Effector CD8-positive, alpha-beta T cell (primary cell): ENCODE measurements at regions not wholly inside any gene's neighbourhood (a gene's known extent, or its start where the extent isn't known, plus 50 kb on each side); places are given as distances from the start of the nearest gene placed in this dataset.
"Not testable (repeated sequence)": the region's sequence is repeated elsewhere in the genome, so short reads cannot be mapped to it uniquely, and the experiment has no call there.

ENCODE experiments used
- DNase-seq: peaks from one replicate; lab custom pipeline; 2025; lab: John Stamatoyannopoulos, UW

DNA sequence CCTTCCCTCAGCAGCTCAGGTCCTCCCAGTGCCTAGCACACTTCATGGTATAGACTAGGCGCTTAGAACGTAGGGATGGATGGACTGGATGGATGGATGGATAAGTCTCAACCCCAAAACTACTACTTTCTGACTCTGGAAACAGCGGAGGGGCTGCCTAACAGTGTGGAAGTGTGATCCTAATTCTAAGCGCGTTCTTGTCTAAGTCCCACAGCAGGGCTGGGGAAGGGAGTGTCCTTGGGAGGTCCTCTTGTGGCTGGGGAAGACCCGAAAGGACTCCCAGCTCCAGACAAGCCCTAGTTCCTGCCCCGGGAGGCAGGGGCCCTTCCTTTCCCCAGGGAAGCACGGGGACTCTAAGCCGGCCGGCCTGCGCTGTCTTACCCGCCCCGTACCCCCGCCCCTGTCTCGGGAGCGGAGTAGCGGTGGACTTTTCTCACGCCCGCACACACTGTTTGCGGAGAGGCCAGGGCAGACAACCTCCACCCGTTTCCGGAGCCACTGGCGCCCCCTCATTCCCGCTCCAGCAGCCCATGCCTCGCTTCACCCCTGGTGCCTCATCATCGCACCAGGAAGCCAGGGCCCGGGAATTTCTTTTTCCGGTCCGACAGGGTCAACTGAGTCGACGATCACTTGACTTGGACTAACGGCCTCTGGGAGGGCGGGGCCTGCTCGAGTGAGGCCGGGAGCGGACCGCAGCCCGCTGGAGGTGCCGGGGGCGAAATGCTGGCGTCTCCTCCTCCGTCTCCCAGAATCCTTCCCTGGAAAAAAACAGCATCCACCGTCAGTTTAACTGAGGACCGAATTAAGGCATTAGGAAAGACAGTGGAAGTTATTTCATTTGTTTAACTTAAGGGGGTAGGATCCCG is 133.3 kb downstream of the TBC1D2B start:
- DNase-seq: peak; percentile 6

DNA sequence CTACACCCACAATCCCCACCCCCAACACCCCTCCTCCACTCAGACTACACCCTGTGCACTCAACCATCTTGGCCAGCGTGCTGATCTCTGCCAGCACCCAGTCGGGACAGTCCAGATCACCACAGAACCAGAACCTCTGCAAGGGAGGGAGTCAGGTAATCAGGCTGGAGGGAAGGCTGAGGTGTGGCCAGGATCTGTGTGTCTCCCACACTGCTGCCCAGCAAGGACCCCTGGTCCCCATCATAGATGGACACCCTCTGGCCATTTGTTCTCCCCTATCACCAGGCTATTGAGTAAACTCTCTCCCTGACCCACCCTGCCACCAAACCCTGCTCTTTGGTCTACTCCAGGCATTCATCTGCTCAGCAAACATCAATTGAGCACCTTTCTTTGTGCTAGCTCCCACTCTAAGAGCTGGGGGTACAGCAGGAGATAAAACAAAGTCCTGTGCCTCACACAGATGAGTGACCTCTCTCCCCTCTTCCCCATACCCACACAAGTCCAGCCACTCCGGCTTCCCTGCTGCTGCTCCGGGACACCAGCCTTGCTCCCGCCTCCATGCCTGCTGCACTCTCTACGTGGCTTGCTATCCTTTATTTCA is 134.8 kb downstream of the TBC1D2B start:
- no peak for DNase-seq

DNA sequence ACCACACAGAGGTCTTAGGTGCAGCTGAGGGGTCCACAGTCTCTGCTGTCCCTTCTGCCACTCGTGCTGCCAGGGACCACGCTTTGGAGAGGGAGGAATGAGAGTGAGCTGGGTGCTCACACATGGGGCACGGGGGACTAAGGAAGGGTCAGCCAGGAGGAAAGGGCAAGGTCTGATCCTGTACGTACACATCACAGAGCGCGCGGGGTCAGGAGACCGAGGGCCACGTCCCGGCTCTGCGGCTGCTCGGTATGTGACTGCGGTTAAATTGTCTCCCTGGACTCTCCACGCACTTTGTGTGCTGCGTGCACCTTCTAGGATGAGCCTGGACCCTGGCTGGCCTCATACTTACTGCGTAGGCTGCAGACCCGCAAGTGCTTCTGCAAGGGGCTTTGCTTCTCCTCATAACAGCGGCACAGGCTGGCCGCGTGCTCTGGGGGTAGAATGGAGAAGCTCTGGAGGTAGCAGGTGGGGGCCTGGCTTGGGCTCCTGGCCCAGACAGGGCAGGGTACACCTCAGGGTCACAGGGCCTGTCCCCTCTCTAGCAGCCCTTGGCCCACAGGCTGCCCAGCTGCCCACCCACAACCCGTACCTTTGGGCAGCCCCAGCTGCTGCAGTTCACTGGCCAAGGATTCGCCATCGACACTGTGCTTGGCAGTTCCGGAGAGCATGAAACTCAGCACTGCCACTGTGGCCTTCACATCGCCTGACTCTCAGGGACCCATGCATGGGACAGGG is 136.3 kb downstream of the TBC1D2B start:
- not testable (repeated sequence) for DNase-seq

GRCh38 chr15:77940381-77940947 is 137.0 kb downstream of the TBC1D2B start:
- no peak for DNase-seq

DNA sequence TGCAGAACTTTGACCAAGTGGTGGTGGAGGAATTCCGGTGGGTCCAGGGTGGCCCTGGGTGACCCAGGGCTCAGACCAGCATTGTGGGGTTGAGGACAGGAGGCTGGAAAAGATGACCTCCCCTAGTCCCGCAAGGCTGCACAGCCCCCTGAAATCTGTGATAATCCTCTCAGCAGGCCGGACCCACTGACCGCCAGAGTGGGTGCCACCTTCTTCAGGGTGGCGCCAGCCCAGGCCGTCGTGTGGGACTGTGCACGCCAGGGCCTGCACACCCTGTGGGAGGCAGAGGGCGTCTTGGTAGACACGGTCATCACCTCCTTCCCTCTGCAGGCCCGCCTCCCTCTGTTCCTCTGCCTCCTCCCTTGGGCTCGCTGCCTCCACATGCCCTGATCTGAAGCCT is 137.7 kb downstream of the TBC1D2B start:
- no peak for DNase-seq

DNA sequence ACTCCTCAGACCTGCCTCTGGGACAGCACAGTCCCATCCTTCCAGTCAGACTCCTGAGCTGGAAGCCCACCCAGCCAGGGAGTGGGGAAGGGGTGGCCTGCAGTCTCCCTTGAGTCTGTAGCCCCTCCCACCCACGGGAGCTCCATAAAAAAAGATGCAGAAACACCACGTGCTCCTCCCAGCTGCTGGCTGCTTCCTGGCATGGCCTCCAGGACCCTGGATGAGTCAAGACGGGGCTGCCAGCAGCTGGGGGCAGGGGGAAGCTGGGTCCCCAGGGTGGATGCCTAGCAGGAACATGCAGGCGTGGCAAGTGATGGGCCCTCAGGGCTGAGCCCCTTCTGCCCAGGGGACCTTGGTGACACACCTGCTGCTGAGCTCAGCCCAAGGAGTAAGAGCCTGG is 138.5 kb downstream of the TBC1D2B start:
- DNase-seq: not testable (repeated sequence)

DNA sequence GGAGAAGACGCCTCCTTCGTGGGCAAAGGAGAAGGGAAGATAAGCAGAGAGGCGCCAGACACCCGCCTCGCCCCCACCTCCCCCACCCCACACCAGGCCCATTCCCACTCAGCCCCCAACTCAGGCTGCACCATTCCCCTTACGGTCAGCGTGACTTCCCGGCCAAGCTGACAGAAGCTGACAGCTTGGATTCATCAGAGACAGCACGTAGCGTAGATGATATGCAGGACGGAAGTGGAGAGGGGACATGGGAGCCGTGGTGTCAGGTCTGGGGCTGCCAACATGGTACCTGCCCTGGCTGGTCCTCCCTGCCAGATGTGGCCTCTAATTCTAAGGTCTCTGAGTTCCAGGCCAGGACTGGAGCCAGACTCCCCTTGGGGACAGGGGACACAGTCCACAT is 139.0 kb downstream of the TBC1D2B start:
- DNase-seq: not testable (repeated sequence)

GRCh38 chr15:77936567-77936966 is 140.9 kb downstream of the TBC1D2B start:
- DNase-seq: not testable (repeated sequence)

GRCh38 chr15:77934516-77934915 is 143.0 kb downstream of the TBC1D2B start:
- not testable (repeated sequence) for DNase-seq

GRCh38 chr15:77930907-77931306 is 146.6 kb downstream of the TBC1D2B start:
- not testable (repeated sequence) for DNase-seq

DNA sequence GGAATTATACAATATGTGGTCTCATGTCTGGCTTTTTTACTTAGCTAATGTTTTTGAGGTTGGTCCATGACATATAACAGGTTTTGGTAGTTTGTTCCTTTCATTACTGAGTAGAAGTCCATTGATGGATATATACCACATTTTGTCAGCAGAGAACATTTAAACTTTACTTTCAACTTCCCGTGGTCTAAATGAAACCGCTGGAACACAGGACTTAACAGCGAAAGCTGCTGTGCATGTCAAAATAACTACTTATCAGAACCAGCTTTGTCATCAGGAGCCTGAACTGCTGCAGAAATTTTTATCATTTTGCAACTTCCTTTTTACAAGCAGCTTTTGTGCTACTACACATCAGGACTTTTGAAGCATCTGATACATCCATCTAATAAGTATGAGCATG is 147.0 kb downstream of the TBC1D2B start:
- DNase-seq: not testable (repeated sequence)

GRCh38 chr15:77926789-77927188 is 150.7 kb downstream of the TBC1D2B start:
- not testable (repeated sequence) for DNase-seq

DNA sequence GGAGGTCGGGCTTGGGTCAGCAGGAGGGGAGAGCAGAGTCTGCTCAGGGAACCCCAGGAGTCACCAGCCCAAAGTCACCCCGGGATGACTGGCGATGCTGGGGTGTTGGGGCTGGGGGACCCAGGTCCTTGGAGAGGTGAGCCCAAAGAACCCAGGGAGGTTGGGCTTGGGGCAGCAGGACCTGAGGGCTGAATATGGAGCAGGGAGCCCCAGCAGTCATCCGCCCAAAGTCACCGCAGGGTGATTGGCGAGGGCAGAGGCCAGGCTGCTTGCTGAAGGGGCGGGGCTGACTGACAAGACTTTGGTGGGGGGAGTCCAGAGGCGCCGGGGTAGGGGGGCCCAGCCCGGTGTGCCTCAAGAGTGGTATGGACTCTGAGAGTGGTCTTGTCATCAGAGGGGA is 151.2 kb downstream of the TBC1D2B start:
- not testable (repeated sequence) for DNase-seq

DNA sequence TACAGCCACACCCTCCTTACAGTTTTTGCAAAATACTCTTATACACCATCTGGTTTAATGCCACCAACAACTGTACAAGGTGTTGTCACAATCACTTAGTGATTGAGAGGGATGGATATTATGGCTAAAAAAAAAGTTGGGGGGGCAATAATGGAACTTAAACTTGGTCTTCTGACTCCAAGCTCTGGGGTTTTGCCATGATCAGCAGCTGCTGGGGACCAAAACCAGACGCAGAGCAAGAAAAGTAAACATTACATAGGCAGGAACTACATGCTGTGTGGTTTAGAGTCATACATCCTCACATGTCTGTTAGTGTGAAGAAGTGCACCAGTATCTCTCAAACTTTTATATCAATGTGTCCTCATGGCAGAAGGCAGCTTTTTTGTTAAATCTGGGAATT is 152.4 kb downstream of the TBC1D2B start:
- DNase-seq: not testable (repeated sequence)

DNA sequence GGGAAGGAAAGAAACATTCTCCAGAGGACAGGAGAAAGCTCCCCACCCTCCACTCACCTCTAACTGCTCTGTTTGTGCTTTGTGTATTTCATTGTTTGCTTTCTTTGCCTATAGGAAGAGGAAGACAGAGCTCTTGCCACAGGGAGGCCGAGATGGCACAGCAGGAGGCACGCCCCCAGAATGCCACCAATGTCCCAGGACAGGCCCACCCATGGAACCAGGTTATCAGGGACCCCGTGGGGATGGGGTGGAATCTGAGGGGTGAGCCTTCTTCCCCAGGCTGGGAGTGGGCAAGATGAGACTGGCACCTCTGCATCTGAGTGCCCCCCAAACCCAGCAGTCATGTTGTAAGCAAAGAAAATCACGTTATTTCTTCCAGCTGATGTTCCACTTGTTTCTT is 155.8 kb downstream of the TBC1D2B start:
- DNase-seq: no peak

- not testable (repeated sequence) for DNase-seq
Measured at GRCh38 chr15:77916966-77917635, 160.4 kb downstream of the TBC1D2B start.

- DNase-seq: not testable (repeated sequence)
Measured at GRCh38 chr15:77915961-77916330, 161.6 kb downstream of the TBC1D2B start.

DNA sequence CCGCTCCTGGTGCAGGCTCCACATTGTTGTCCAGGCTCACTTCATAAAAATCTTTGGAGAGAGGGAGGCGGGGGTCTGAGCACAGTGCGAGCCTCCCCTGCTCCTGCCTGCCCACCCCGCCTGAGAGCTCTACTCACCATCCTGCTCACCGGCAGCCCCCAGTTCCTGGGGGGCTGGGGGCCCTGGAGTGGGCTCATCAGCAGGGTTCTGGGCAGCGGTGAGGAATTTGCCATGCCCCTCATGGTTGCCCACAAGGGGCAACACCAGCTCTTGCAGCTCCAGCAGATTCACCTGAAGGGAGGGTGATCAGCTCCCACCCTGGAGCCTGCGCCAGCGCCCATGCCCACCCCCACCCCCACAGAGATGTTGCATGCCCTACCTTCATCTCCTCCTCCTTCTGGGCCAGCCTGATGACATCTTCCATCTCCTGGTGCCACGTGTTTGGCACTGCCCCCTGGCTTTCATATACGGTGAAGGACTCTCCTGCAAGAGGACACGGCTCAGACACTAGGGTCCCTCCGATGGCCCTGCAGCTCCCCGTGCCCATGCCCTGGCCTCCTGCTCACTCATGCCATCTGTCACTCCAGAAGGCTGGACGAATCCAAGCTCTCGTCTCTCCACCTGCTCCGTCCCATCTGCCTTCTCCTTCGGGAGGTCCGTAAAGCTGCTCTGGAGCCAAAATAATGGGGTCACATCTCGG is 162.1 kb downstream of the TBC1D2B start:
- DNase-seq: no peak

GRCh38 chr15:77914531-77914930 is 163.0 kb downstream of the TBC1D2B start:
- DNase-seq: not testable (repeated sequence)

- peak; percentile 60 for DNase-seq
Measured at GRCh38 chr15:77910030-77910911, 167.2 kb downstream of the TBC1D2B start.
